Fibroblast of skin of left biceps (primary cell): ENCODE measurements at regions not wholly inside any gene's neighbourhood (a gene's known extent, or its start where the extent isn't known, plus 50 kb on each side); places are given as distances from the start of the nearest gene placed in this dataset.

Experiments used
- DNase-seq, 2 experiments: peaks; one replicate each; pipeline ENCODE4 v3.0.0-alpha.2; 2013; ENCODE audit warnings: low read depth in 2 of 2

DNA sequence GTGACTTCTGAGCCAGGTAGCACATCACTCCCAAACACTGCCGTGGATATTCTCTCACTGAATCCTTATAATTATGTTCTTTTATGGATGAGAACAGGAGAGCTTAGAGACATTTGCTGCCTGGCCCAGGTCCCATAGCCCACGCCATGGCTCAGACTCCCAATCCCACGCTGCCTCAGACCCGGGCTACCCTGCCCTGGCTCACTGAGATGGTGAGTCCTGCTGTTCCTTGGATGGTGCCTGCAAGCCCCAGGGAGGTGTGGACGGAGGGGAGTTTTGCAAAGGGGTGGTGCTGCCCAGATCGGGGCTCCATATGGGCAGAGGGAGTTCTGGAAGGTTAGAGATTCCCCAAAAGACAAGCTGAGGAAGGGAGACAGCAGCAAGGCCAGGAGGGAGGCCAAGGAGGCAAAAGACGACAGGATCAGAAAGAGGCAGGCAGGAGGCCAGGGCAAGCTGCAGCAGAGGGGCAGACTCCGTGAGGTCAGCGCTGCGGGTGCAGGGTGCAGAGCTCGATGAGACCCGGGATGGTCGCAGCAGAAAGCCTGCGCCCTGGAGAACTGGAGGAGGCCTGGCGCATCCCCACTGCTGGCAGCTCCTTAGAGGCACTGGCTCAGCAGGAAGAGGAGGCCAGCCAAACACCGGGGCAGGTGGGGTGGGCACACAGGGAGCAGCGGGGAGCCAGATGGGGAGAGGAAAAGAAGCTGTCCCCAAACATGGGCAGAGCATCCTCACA, 95.7 kb upstream of the ALDH1A3 start:
- DNase-seq = no peak

DNA sequence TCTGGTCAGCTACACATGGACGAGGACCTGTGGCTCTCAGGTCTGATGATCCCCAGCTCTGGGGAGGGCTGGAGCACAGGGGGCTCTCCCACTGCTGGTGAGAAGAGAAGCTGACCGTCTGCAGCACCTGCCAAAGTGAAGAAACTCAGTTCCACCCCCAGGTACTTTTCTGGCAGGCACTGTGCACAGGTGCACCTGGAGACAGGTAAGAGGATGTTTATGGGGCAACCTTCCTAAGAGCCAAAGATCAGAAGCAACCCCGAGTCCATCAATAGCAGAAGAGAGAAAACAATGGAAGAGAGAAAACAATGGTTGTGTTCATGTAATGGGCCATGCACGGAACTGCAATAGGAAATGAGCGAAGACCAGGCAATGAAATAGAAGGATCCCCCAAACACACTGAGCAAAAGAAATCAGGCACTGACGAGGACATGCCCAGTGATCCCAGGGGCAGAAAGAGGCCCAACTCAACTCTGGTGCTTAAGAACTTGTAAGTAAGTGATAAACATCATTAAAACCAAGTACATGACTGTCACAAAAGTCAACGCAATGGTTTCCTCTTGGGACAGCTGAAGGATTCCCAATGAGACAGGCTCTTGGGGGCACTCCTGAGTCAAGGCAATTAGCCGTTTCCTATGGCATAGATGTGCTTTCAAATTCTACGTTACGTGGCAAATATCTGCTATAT, 95.0 kb upstream of the ALDH1A3 start:
- DNase-seq = no peak

DNA sequence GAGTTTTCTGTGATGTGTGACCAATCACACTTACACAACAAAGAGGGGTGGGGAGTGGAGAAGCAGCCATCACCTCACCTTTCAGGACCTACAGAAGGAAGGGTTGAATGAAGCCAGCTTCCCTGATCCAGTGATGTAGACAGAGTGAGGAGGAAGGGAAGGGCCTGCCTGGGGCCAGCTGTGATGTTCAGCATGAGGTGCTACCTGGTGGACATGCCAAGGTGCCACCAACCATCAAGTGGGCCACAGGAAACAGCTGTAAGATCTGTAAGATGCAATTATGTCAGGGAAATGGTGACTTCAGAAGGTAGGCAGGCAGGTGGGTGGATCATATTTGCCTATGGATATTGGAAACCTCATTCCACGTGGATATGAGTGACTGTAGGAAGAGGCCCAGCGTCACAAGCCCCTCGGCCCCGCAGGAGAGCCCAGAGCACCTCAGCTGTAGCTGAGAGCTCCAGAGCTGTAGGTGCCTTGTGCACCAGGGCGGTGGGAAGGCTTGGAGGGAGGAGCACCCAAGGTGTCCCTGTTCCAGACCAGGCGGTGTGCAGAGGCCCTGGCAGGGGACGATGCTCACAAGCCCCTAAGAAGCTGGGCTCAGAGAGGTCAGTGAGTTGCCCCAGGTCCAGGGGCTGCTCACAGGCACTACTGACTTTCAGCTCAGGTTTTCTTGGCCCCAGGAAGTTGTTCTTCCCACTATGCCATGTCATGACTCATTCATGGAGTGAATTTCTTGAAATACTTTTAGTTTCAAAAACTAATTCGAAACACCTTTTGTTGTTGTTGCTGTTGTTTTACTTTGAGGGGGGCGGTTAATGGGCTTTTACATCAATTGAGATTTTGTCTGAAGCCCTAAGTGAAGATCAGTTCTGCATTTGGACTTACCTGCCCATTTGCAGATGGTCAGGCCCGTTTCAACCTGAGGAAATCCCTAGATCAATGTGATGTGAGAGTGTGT, 94.2 kb upstream of the ALDH1A3 start:
- no peak for DNase-seq

DNA sequence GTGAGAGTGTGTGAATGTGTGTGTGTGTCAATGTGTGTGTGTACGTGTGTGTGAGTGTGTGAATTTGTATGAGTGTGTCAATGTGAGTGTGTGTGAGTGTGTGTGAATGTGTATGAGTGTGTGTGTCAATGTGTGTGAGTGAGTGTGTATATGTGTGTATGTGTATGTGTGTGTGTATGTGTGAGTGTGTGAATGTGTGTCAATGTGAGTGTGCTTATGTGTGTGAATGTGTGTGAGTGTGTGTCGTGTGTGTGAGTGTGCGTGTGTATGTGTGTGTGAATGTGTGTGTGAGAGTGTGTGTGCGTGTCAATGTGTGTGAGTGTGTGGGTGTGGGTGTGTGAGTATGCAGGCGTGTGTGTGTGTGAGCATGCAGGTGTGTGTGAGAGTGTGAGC, 93.5 kb upstream of the ALDH1A3 start:
- no peak for DNase-seq

DNA sequence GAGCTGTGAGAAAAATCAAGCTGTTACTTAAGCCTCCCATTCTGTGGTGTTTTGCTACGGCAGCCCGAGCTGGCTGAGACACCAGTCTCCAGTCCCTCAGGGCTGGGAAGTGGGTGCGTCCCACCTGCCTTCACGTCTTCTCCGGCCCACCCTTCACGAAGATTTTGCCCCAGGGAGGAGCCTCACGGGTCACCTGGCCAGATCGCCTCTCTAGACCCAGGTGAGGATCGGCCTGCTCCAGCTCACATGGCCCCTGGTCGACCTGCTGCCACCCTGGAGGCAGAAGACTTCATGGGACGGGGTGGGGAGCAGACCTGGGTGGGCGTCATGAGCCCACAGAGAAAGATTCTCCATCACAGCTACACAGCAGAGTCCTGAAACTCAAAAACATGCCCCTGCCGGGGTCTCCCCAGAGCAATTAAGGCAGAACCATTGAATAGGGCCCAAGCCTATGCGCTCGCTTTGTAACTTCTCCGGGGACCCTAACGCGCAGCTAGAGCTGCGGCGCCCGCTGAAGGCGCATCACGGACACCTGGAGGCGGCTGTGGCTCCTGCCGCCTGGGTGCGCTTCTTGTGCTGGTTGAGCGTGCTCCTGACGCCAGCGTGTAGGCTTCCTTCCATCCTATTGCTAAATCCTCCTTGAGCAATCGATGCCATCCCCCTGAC, 92.6 kb upstream of the ALDH1A3 start:
- DNase-seq = no peak

DNA sequence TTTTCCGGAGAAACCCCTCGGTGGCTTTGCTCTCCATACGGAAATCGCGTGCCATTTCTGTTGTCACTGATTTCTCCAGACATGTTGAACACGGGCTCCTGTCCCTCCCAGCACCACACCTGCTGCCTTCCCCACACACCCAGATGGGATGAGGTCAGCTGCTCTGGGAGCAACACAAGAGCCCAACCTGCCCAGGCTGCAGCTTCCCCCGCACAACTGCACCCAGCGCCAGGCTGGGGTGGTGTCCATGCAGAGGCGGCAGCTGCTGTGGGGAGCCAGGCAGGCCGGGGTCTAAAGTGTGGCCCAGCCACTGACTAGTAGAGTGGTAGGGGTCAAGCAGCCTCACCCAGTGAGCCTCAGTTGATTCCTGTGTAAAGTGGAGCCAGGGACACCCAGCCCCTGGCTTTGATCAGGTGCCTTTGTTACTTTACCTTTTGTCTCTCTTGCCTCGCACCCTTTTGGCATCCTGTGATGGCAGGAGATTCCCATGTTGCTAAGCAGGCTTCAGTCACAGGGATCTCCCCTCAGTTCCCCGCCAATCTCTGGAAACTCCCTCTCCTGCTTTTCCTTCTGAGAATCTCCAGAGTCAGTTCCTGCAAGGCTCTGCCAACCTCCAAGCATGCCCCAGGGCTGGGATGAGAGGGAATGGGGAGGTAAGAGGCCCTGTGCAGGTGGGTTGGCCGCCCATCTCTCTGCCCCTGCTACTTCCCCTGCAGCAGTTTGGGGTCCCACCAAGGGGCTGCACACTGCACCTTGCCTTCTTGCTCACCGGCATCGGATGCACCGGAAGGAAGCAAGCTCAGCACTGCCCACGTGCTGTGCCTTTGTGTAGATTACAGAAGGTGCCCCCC, 91.8 kb upstream of the ALDH1A3 start:
- no peak for DNase-seq

DNA sequence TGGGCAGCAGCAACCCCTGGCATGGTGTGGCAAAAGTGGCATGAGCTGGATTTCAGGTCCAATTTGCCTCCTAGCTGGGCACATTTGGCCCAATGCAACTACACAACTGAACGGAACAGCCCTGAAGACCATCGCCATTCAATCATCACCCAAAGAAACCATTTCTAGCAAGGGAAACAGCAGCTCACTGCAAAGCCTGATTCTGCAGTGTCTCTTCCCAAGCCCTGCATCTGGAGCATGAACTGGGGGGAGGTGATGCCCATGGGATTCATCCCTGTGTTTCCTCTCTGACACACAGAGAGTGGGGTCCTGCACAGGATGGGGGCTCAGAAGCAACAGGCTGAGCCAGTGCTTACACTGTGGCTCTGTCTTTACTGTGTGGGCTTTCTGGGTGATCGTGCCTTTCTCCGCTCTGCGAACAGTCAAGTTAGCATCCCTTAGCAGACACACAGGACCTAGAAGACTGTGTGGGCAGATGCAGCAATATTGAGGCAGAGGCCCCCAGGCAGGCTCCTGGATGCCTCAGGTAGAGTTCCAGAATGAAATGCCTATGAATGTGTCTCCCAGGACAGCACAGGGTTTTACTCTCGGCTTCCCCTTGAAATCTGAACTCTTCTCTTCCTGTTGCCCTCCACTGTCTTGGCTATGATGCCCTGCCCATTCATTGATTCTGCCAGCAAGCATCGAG, 91.1 kb upstream of the ALDH1A3 start:
- DNase-seq = no peak

DNA sequence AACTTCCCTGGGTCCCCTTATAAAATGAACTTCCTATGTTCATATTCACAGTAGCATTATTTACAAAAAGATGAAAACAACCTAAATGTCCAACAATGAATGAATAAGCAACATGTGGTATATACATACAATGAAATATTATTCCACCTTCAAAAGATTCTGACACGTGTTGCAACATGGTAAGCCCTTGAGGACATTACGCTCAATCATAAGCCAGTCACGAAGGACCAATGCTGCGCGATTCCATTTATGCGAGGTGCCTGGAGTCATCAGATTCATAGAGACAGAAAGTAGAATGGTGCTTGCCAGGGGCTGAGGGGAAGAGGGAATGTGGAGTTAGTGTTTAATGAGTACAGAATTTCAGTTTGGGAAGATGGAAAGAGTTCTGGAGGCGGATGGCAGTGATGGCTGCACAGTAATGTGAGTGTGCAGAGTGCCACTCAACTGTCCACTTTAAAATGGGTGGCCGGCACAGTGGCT, 88.8 kb upstream of the ALDH1A3 start:
- DNase-seq = no peak

DNA sequence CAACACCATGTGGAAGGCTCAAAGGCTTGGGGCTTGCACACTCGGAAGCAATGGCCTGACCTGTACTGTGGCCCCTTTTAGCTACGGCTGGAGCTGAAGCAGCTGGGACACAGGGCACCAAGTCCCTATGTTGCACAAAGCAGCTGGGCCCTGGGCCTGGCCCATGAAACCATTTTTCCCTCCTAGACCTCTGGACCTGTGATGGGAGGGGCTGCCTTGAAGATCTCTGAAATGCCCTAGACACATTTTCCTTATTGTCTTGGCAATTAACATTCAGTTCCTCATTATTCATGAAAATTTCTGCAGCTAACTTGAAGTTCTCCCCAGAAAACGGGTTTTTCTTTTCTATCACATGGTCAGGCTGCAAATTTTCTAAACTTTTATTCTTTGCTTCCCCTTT, 85.6 kb upstream of the ALDH1A3 start:
- no peak for DNase-seq

DNA sequence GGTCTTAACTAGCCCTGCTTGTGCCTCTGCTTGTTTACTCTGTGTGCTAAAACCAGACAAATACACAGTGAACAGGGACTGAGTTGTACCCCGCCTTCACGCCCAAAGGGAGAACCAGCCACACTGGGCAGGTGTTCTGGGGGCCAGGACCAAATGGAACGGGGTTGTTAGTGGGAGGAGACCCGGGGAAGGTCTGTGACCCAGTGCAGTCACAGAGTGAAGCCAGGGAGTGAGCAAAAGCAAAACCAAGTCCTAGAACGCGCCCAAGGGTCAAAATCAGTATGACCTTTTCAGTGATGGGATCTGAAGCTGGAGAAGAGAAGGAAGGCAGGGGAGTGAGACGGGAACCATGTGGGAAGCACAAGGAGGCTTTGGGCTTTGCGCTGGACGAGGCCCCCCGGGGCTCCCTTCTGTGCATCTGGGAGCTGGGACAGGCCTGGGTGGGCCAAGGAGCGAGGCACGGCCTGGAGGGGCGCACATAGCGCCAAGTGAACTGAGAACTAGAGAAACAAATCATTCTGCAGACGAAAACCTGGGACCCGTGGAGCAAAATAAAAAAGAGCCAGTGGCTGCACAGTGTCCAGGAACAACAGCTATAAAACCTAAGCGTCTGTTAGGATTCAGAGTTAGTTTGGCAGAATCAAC, 78.3 kb upstream of the ALDH1A3 start:
- no peak for DNase-seq

DNA sequence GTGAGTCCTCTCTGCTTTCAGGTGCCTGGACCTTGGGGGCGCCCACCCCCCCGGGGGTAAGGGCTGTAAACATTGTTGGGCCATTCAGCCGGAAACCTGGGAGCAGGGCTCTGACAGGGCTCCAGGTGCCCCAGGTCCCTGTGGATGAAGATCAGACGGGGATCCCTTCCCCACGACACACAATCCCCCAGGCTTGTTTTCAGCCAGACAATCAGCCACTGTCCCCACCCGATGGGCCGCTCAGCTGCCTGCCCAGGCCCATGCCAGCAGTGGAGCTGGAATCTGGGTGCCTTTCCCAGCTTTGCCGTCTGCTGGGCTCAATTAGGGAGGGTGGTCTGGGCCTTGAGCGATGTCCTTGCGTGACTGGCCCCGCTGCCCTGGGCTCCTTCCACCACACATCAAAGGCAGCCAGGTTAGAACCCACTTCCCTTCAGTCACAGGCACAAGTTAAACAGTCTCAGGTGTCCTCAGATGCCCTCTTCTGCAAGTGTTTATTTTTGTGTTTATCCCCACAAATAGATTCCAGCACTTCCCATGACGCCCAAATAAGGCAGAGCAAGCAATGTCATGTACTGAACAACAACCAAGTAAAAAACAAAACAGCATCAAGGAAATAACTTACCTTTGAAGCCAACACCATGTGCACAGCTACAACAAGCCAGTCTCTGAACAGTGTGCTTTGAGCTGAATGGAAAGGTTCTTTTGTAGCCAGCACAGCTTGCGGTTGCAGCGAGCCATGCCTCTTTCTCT, 77.0 kb upstream of the ALDH1A3 start:
- no peak for DNase-seq

DNA sequence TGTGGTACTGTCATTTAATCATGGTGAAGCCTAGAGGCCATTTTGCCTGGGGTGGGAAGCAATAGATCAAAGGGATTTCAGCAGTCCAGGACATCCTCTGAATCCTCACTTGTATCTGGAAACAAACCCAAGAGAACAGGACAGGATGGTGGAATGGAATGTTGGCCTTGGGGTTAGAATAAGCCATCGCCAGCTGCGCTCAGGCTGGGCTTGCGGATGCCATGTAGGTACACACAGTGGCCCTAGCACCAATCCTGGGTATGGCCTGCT, 76.5 kb upstream of the ALDH1A3 start:
- no peak for DNase-seq

DNA sequence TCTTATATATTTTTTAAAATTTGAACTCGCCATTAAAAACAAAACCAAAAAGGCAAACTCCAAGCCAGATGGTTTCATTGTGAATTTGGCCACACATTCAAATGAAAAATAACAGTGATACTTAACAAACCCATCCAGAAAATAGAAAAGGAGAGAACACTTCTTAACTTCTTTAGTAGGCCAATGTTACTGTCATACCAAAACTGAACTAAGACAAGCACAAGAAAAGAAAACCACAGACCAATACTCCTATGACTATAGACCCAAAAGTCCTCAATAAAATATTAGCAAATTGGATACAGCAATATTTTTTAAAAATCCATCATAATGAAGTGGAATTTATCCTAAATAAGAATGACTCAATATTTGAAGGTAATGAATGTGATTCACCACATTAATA, 73.5 kb upstream of the ALDH1A3 start:
- no peak for DNase-seq

DNA sequence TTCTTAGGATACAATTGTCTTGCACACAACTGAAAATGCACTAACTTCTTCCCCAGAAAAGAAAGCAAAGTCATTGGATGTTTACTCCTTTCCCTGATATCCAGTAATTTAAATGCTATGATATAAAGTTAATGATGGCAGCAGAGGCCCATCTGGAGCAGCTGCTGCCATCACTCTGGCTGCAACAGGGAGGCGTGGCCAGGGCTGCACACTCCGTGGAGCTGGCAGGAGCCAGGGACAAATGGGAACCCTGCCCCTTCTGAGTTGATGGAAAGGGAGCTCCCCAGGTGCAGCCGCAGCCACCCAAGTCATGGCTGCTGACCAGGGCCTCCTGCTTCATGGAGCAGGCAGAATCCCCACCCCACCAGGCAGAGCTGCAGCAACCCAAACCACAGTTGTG, 72.6 kb upstream of the ALDH1A3 start:
- no peak for DNase-seq

DNA sequence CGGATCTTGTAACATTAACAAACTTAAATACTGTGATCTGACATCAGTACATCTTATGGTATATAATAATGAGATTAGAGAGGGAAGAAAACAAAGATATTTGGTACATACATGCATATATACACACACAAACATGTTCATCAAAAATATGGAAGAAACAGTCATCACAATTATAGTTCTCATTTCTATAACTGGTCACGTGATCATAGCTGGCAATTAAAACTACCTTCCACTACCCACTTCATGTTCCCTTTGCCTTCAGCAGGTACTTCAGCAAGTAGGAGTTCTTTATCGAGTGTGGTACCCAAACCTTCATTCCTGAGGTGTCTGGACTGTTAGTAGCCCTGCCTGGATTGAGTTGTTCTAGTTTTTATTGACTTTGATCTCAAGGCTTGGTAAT, 70.9 kb upstream of the ALDH1A3 start:
- no peak for DNase-seq

DNA sequence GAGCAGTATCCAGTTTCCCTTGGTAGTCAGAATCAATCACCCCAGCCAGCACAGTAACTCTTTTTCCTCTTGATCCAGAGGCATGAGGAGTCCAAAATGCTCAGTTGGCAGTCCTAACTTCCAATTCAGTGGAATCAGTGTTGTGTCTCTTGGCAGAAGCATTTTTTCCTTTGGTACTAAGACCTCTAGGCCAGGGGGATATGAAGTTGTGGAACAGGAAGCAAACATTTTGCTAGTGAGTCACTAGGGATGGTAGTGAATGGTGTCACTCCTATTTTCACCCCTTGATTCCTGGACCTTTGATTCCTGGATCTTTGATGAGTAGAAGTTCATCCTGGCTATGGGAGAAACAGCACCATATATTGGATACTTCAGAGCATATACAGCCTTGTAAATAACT, 70.5 kb upstream of the ALDH1A3 start:
- no peak for DNase-seq

DNA sequence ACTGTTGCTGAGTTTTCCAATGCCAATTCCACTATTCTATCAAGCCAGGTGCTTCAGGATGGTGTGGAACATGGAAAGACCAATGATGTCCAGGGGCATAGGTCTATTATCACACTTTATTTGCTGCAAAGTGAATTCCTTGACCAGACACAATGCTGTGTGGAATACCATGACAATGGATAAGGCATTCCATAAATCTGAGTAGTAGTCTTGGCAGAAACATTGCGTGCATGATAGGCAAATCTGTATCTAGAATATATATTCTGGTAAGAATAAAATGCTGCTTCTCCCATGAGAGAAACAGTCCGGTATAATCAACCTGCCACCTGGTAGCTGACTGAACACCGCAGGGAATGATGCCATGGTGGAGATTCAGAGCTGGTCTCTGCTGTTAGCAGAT, 70.0 kb upstream of the ALDH1A3 start:
- no peak for DNase-seq

DNA sequence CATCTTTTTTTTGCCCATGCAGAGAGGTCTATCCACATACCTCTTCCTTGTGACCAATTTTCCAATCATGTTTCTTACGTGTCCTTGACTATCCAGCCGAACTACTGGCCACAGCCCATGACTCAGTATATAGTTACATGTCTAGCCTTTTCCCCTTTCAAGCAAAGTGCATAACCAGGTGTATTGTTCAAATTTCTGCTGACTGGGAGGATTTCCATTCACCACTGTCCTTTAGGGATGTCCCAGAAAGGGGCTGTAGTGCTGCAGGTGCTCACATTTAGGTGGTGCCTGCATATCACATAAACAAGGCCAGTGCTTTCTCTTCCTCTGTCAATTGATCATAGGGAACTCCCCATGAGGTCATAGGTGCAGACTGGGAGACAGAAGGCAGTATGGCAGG, 69.4 kb upstream of the ALDH1A3 start:
- no peak for DNase-seq

DNA sequence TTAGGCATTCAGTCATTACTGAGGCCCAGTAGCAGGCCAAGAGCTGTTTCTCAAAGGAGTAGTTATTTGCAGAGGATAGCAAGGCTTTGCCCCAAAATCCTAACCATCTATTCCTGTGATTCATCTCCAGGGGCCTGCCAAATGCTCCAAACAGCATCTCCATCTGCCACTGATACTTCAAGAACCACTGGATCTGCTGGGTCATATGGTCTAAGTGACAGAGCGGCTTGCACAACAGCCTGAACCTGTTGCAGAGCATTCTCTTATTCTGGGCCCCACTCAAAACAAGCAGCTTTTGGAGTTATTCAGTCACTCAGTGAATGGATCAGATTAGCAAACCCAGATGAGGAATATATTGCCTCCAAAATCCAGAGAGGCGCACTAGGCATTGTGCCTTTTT, 68.8 kb upstream of the ALDH1A3 start:
- DNase-seq = no peak
